ENCODE measurements at regions not wholly inside any gene's neighbourhood (a gene's known extent, or its start where the extent isn't known, plus 50 kb on each side); places are given as distances from the start of the nearest gene placed in this dataset.

- no peak for TF ChIP-seq EZH2 (IDR thresholded peaks at IDR 0.05; ENCODE audit: borderline replicate concordance, low read depth, low read length, poor library complexity, severe bottlenecking)
- BruUV-seq (replicated peaks), result no TSS peak
- POLR2A ChIA-PET (ENCODE audit: low non-redundant PET), result no interaction called here
- Histone ChIP-seq H3K27me3 (replicated peaks; ENCODE audit: insufficient read depth, low read depth, low read length, poor library complexity) (no peaks in the 10 kb centered on the region), H3K9me3 (ENCODE audit: low read depth, low read length, poor library complexity, severe bottlenecking) (no peaks in the 10 kb centered on the region), H3K27ac (ENCODE audit: low read depth, low read length, poor library complexity, severe bottlenecking) (no peak overlapping the region), H3K36me3 (ENCODE audit: insufficient read depth, low read length, poor library complexity, severe bottlenecking) (no peaks in the 10 kb centered on the region), H3K4me1 (ENCODE audit: insufficient read depth, low read length, poor library complexity, severe bottlenecking) (peaks cover 15% of the 10 kb centered on the region), H3K4me3 (ENCODE audit: low read depth, low read length, poor library complexity, severe bottlenecking) (no peak overlapping the region)
- DNase-seq (ENCODE audit: low spot score), result no peak
- CTCF ChIA-PET, result no interaction called here
- intact Hi-C loops (cut with micrococcal nuclease; ENCODE audit: unreplicated experiment), result no loop called here
Measured at GRCh38 chr2:78290581-78291214, 734.8 kb upstream of the REG3G start.

GRCh38 chr2:78293768-78294167, 731.7 kb upstream of the REG3G start:
- intact Hi-C loops (cut with micrococcal nuclease; ENCODE audit: unreplicated experiment), result no loop called here
- Histone ChIP-seq H3K27me3 (replicated peaks; ENCODE audit: insufficient read depth, low read depth, low read length, poor library complexity) (no peaks in the 10 kb centered on the region), H3K9me3 (ENCODE audit: low read depth, low read length, poor library complexity, severe bottlenecking) (no peaks in the 10 kb centered on the region), H3K27ac (ENCODE audit: low read depth, low read length, poor library complexity, severe bottlenecking) (no peak overlapping the region), H3K36me3 (ENCODE audit: insufficient read depth, low read length, poor library complexity, severe bottlenecking) (no peaks in the 10 kb centered on the region), H3K4me1 (ENCODE audit: insufficient read depth, low read length, poor library complexity, severe bottlenecking) (peaks cover 15% of the 10 kb centered on the region), H3K4me3 (ENCODE audit: low read depth, low read length, poor library complexity, severe bottlenecking) (no peak overlapping the region)
- ChIA-PET POLR2A (ENCODE audit: low non-redundant PET) (no interaction called here), CTCF (no interaction called here)
- no peak for DNase-seq (ENCODE audit: low spot score)
- BruUV-seq (replicated peaks), result no TSS peak
- TF ChIP-seq EZH2 (IDR thresholded peaks at IDR 0.05; ENCODE audit: borderline replicate concordance, low read depth, low read length, poor library complexity, severe bottlenecking) (no peak), CTCF (conservative IDR thresholded peaks at IDR 0.05; ENCODE audit: low read depth, low read length) (no peak)

GRCh38 chr2:78301166-78301789, 724.2 kb upstream of the REG3G start:
- no peaks in the 10 kb centered on the region for H3K36me3 ChIP-seq (ENCODE audit: insufficient read depth, low read length, poor library complexity, severe bottlenecking)
- H3K4me1 ChIP-seq (ENCODE audit: insufficient read depth, low read length, poor library complexity, severe bottlenecking), result peaks cover 21% of the 10 kb centered on the region
- DNase-seq (ENCODE audit: low spot score), result no peak
- no peaks in the 10 kb centered on the region for H3K9me3 ChIP-seq (ENCODE audit: low read depth, low read length, poor library complexity, severe bottlenecking)
- TF ChIP-seq CTCF (conservative IDR thresholded peaks at IDR 0.05; ENCODE audit: low read depth, low read length), result no peak
- TF ChIP-seq EZH2 (IDR thresholded peaks at IDR 0.05; ENCODE audit: borderline replicate concordance, low read depth, low read length, poor library complexity, severe bottlenecking), result no peak
- no peak overlapping the region for H3K4me3 ChIP-seq (ENCODE audit: low read depth, low read length, poor library complexity, severe bottlenecking)
- no peaks in the 10 kb centered on the region for H3K27me3 ChIP-seq (replicated peaks; ENCODE audit: insufficient read depth, low read depth, low read length, poor library complexity)
- BruUV-seq (replicated peaks), result no TSS peak
- no peak overlapping the region for H3K27ac ChIP-seq (ENCODE audit: low read depth, low read length, poor library complexity, severe bottlenecking)
- ChIA-PET CTCF (no interaction called here), POLR2A (ENCODE audit: low non-redundant PET) (no interaction called here)
- intact Hi-C loops (cut with micrococcal nuclease; ENCODE audit: unreplicated experiment), result no loop called here

GRCh38 chr2:78304678-78305077, 720.8 kb upstream of the REG3G start:
- POLR2A ChIA-PET (ENCODE audit: low non-redundant PET), result no interaction called here
- H3K36me3 ChIP-seq (ENCODE audit: insufficient read depth, low read length, poor library complexity, severe bottlenecking), result no peaks in the 10 kb centered on the region
- H3K4me1 ChIP-seq (ENCODE audit: insufficient read depth, low read length, poor library complexity, severe bottlenecking), result peaks cover 41% of the 10 kb centered on the region
- H3K4me3 ChIP-seq (ENCODE audit: low read depth, low read length, poor library complexity, severe bottlenecking), result no peak overlapping the region
- H3K27ac ChIP-seq (ENCODE audit: low read depth, low read length, poor library complexity, severe bottlenecking), result peak overlapping the region; percentile 49
- no peaks in the 10 kb centered on the region for H3K9me3 ChIP-seq (ENCODE audit: low read depth, low read length, poor library complexity, severe bottlenecking)
- no peaks in the 10 kb centered on the region for H3K27me3 ChIP-seq (replicated peaks; ENCODE audit: insufficient read depth, low read depth, low read length, poor library complexity)
- BruUV-seq (replicated peaks), result no TSS peak
- intact Hi-C loops (cut with micrococcal nuclease; ENCODE audit: unreplicated experiment), result no loop called here
- DNase-seq (ENCODE audit: low spot score), result peak; percentile 74
- CTCF ChIA-PET, result no interaction called here
- TF ChIP-seq EZH2 (IDR thresholded peaks at IDR 0.05; ENCODE audit: borderline replicate concordance, low read depth, low read length, poor library complexity, severe bottlenecking) (no peak), CTCF (conservative IDR thresholded peaks at IDR 0.05; ENCODE audit: low read depth, low read length) (no peak)

Data from A673 (cell line).